Naive B cell (primary cell): ENCODE measurements at regions not wholly inside any gene's neighbourhood (a gene's known extent, or its start where the extent isn't known, plus 50 kb on each side); places are given as distances from the start of the nearest gene placed in this dataset.

Experiments used
- ATAC-seq, 2 donors: fragments of 150-1000 bp; cut with Tn5 transposase; 2 replicates each; pipeline ENCODE4 v1.10.0; 2021; ENCODE audit warnings: low read depth in 2 of 2, mild to moderate bottlenecking in 2 of 2, moderate library complexity in 2 of 2
- DNase-seq: peaks from one replicate; pipeline ENCODE4 v3.0.0; 2022
- H3K27ac Mint-ChIP-seq, 6 donors: one replicate each; pipeline ENCODE4 v1.8.0; 2020 to 2022; ENCODE audit warnings: mild to moderate bottlenecking in 6 of 6, mixed read lengths in 6 of 6, moderate library complexity in 5 of 6, inconsistent platforms in 2 of 6
- H3K27me3 Mint-ChIP-seq, 3 donors: one replicate each; pipeline ENCODE4 v1.8.0; 2021 to 2022; ENCODE audit warnings: mixed read lengths in 3 of 3, mild to moderate bottlenecking in 1 of 3
- H3K36me3 Mint-ChIP-seq, 2 donors: one replicate each; pipeline ENCODE4 v1.8.0; 2020 to 2022; ENCODE audit warnings: mixed read lengths in 2 of 2, inconsistent platforms in 1 of 2, mild to moderate bottlenecking in 1 of 2
- H3K4me1 Mint-ChIP-seq, 3 donors: one replicate each; pipeline ENCODE4 v1.8.0; 2020 to 2022; ENCODE audit warnings: mixed read lengths in 3 of 3, inconsistent platforms in 1 of 3, mild to moderate bottlenecking in 1 of 3, moderate library complexity in 1 of 3
- H3K4me3 Mint-ChIP-seq, 8 donors: one replicate each; pipeline ENCODE4 v1.8.0; 2020 to 2022; ENCODE audit warnings: mild to moderate bottlenecking in 8 of 8, mixed read lengths in 8 of 8, moderate library complexity in 8 of 8, inconsistent platforms in 2 of 8
- H3K9me3 Mint-ChIP-seq, 7 donors: one replicate each; pipeline ENCODE4 v1.8.0; 2020 to 2022; ENCODE audit warnings: mixed read lengths in 7 of 7, mild to moderate bottlenecking in 5 of 7, inconsistent platforms in 2 of 7, moderate library complexity in 1 of 7

DNA sequence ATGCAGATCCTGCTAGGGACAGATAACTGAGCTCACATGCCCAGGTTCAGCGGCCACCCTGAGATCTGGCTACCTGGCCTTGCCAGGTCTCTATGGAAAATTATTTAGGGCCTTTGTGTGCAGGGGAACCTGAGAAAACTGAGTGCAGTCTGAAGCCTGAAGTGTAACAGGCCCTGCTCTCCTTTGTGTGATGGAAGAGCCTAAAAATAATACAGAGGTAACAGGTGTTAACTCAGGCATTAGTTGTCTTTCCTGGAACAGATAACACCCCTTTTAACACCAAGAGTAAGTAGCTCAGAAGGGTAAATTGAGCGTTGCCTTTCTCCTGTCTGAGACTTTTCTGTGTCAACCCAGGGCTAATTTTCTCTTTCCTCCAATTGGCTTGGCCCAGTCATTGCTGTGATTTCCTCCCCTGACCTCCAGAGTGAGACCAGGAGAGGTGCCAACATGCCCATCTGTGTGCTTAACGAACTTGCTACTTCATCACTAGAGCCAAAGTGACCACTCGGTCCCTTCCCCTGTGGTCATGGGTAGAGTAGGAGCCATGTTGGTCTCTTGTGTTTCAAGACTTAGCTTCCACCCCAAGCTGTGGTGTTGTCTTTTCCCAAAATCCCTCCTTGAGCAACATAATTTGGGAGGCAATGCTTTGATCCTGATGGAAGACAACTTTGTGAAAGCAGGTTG is 304.4 kb upstream of the JAG1 start:
- Mint-ChIP-seq H3K36me3 (no peaks in the 10 kb centered on the region), H3K4me1 (no peaks in the 10 kb centered on the region), H3K9me3 (peaks cover 0 to 6% (median 4%) of the 10 kb centered on the region in 7 donors), H3K4me3 (no peak overlapping the region), H3K27ac (no peak overlapping the region), H3K27me3 (no peaks in the 10 kb centered on the region)
- no peak for DNase-seq
- no peak for ATAC-seq

GRCh38 chr20:10978713-10979112 is 304.9 kb upstream of the JAG1 start:
- no peak for DNase-seq
- Mint-ChIP-seq H3K27me3 (no peaks in the 10 kb centered on the region), H3K36me3 (no peaks in the 10 kb centered on the region), H3K4me3 (peak overlapping the region in 1 of 8 donors; percentile 22), H3K9me3 (peaks cover 0 to 6% (median 4%) of the 10 kb centered on the region in 7 donors), H3K4me1 (no peaks in the 10 kb centered on the region), H3K27ac (peak overlapping the region in 1 of 6 donors; percentile 19)
- ATAC-seq, result no peak

GRCh38 chr20:10982692-10983091 is 308.9 kb upstream of the JAG1 start:
- Mint-ChIP-seq H3K27ac (no peak overlapping the region), H3K9me3 (peaks cover 0 to 4% (median 0%) of the 10 kb centered on the region in 7 donors), H3K4me3 (no peak overlapping the region), H3K4me1 (no peaks in the 10 kb centered on the region), H3K36me3 (no peaks in the 10 kb centered on the region), H3K27me3 (no peaks in the 10 kb centered on the region)
- DNase-seq (no peak), ATAC-seq (no peak)

- Mint-ChIP-seq H3K9me3 (peaks cover 0 to 4% (median 1%) of the 10 kb centered on the region in 7 donors), H3K4me3 (no peak overlapping the region), H3K4me1 (no peaks in the 10 kb centered on the region), H3K27ac (no peak overlapping the region), H3K27me3 (no peaks in the 10 kb centered on the region), H3K36me3 (no peaks in the 10 kb centered on the region)
- ATAC-seq (no peak), DNase-seq (no peak)
Measured at GRCh38 chr20:10984294-10984693, 310.5 kb upstream of the JAG1 start.

DNA sequence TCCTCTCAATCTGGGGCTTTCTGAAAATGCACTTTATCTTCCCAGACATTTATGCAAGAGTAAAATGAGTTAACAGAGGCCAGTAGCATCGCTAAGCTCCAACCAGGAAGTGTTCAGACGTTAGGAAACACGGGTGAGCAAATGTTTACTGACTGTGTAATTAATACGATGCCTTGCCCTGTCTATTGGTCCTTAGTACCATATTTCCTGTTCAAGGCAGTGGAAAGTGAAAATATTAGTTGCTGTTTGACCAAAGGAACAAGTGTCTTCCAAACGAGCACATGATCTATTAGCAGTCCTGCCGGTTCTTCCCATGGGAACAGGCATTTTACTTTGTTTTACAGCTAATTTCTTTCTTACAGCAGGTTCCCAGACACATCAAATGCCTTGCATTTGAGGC is 311.1 kb upstream of the JAG1 start:
- Mint-ChIP-seq H3K27me3 (no peaks in the 10 kb centered on the region), H3K4me3 (no peak overlapping the region), H3K9me3 (peaks cover 0 to 4% (median 2%) of the 10 kb centered on the region in 7 donors), H3K4me1 (no peaks in the 10 kb centered on the region), H3K36me3 (no peaks in the 10 kb centered on the region), H3K27ac (no peak overlapping the region)
- DNase-seq (no peak), ATAC-seq (no peak)

DNA sequence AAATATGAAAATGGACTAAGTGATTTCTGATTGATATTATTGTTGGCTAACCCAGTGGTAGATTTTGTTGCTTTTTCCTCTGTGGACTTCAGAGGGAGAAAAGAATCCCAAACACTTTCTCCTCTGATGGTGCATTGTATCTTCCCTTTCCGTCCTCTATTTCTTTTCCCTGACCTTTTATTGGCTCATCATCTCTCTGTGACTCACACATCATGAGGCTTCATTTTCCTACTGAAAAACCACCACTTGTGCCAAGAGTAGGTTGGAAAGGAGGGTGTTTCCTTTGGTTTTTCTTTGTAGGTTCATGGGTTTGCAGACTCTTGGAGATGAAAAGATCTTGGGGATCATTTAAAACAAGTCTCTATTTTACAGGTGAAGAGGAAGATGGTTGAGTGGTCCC is 311.7 kb upstream of the JAG1 start:
- H3K9me3 Mint-ChIP-seq, result peaks cover 0 to 4% (median 2%) of the 10 kb centered on the region in 7 donors
- H3K36me3 Mint-ChIP-seq, result no peaks in the 10 kb centered on the region
- ATAC-seq, result no peak
- DNase-seq, result no peak
- no peak overlapping the region for H3K4me3 Mint-ChIP-seq
- H3K27me3 Mint-ChIP-seq, result no peaks in the 10 kb centered on the region
- no peaks in the 10 kb centered on the region for H3K4me1 Mint-ChIP-seq
- H3K27ac Mint-ChIP-seq, result no peak overlapping the region

DNA sequence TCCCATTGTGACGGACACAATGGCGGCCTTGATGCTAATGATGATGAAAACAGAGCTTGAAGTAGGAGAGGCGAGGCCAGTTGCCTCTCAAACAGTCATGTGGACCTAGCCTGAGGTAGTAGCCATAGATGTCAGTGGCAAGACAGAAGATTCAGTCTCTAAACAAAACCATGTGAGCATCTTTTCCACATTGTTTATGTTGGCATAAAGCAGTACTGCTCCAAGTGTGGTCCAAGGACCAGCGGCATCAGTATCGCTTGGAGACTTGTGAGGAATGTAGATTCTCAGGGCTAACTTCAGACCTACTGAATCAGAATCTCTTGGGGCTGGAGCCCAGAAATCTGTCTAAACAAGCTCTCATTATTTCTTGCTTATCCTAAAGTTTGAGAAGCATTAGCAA is 312.8 kb upstream of the JAG1 start:
- no peak overlapping the region for H3K4me3 Mint-ChIP-seq
- ATAC-seq, result no peak

DNA sequence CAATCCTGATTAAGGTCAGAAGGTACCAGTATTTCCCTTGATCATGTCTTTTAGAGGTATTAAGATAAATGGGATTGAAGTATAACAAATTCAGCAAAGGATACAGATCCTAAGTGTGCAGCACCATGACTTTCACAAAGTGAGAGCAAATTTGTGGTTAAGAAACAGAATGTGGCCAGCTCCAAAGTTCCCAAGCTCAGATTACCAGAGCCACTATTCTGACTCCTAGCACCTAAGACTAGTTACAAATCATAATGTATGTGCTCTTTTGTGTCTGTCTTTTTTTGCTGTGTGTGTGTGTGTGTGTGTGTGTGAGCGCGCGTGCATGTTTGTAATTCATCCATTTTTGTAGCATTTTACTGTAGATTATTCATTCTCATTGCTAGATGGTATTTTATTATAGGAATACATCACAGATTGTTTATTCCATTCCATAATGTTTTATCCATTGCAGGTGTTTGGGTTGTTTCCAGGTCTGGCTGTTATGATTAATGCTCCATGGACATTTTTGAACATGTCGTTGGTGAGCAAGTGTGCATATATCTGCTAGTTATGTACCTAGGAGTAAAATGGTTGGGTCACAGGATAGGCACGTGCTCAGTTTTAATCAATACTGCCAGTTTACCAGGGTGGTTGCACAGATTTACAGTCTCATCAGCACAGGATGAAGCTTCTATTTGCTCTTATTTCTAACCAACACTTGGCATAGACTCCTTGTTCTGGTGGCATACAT is 314.0 kb upstream of the JAG1 start:
- Mint-ChIP-seq H3K27ac (no peak overlapping the region), H3K9me3 (peaks cover 0 to 4% (median 3%) of the 10 kb centered on the region in 7 donors), H3K4me3 (no peak overlapping the region), H3K27me3 (no peaks in the 10 kb centered on the region), H3K36me3 (no peaks in the 10 kb centered on the region), H3K4me1 (no peaks in the 10 kb centered on the region)
- no peak for ATAC-seq
- DNase-seq, result no peak

More for the DNA sequence above, 312.8 kb upstream of the JAG1 start:
- no peaks in the 10 kb centered on the region for H3K4me1 Mint-ChIP-seq
- H3K36me3 Mint-ChIP-seq, result no peaks in the 10 kb centered on the region
- no peak overlapping the region for H3K27ac Mint-ChIP-seq
- peaks cover 0 to 4% (median 2%) of the 10 kb centered on the region in 7 donors for H3K9me3 Mint-ChIP-seq
- no peak for DNase-seq
- H3K27me3 Mint-ChIP-seq, result no peaks in the 10 kb centered on the region

DNA sequence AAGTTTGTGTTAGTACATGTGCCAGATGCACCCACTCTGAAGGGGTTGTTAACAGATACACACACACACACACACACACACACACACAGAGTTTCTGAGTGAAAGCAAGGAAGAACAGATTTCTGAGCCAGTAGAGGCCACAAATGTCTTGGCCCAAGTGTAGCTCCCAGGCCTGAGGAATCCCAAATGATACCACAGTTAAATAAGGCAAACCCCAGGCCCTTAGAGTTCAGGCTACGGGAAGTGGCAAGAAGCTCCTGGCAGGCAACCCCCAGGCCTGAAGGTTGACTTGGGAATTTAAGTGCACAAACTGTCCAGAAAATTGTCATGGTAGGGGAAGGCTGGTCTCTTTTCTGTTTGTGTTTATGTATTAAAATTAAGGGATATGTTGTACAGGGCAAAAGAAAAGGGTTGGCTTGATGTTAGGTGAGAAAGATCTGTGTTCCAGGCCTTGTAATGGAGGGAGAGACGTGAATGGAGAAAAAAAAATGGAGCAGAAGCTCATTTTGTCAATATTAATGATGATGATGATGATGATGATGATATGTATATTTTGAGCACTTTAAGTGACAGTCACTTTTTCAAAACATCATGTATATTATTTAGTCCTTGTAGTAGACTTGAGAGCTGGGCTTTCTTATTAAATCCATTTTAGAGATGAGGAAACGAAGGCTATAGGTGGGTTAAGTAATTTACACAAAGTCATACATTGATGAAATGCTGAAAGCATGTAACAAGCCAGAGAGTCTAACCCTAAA is 317.0 kb upstream of the JAG1 start:
- no peak for ATAC-seq
- no peak overlapping the region for H3K27ac Mint-ChIP-seq
- H3K9me3 Mint-ChIP-seq, result peaks cover 0 to 8% (median 4%) of the 10 kb centered on the region in 7 donors

DNA sequence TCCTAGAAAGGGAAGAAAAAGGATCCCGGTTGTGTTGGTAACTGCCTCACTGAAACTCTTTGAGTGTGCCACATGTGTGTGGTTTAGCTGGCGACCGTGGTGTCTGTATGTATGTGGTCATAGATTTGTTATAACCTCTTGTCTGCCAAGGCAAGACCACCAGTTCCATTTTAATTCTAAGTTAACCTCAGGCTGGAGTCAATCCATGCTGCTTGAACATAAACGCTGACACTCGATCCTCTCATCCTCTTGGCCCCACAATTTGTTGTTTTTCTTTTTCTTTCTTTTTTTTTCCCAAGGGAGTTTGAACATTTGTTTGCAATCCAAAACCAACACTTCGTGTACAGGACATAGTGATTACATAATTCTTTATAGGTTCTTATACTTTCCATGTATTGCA is 318.9 kb upstream of the JAG1 start:
- peaks cover 0 to 8% (median 4%) of the 10 kb centered on the region in 7 donors for H3K9me3 Mint-ChIP-seq
- no peak overlapping the region for H3K27ac Mint-ChIP-seq
- H3K4me3 Mint-ChIP-seq, result no peak overlapping the region
- DNase-seq (no peak), ATAC-seq (no peak)
- H3K27me3 Mint-ChIP-seq, result no peaks in the 10 kb centered on the region
- no peaks in the 10 kb centered on the region for H3K4me1 Mint-ChIP-seq
- H3K36me3 Mint-ChIP-seq, result no peaks in the 10 kb centered on the region

More for the DNA sequence above, 317.0 kb upstream of the JAG1 start:
- Mint-ChIP-seq H3K4me3 (no peak overlapping the region), H3K36me3 (no peaks in the 10 kb centered on the region), H3K27me3 (no peaks in the 10 kb centered on the region), H3K4me1 (no peaks in the 10 kb centered on the region)
- no peak for DNase-seq

DNA sequence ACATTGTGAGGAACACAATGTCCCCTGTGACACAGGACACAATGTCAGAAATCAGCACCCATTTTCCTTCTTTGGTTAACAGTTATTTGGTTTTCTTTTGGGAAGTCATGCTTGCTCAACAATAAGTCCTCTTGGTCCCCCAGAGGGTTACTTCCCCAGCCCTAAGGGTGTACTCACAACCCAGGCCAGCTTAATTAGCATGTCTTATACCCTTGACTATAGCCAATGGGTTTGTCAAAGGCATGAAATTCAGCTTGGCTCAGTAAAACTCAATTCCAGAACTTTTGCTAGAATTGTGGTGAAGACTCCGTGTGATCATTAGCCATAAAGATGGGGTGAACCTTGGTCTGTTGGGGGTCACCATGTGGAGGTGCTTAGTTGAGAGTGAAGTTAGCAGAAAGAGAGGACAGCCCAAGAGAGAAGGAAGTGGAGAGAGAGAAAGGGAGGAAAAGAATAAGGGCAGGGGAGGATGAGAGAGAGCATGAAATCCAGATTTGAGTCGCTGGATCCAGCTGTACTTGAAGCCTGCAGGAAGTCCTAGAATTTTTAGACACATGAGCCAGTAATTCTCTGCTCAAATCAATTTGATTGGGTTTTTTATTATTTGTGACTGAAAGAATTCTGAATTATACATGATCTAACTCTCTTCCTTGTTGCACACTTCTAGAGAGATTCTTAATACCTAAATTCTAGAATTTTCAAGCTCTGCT is 321.3 kb upstream of the JAG1 start:
- H3K27ac Mint-ChIP-seq, result peak overlapping the region in 2 of 6 donors; percentile 33 to 63
- peaks cover 0 to 8% (median 3%) of the 10 kb centered on the region in 7 donors for H3K9me3 Mint-ChIP-seq
- DNase-seq, result no peak
- no peaks in the 10 kb centered on the region for H3K36me3 Mint-ChIP-seq
- no peak for ATAC-seq
- H3K4me3 Mint-ChIP-seq, result no peak overlapping the region
- H3K27me3 Mint-ChIP-seq, result no peaks in the 10 kb centered on the region
- no peaks in the 10 kb centered on the region for H3K4me1 Mint-ChIP-seq

GRCh38 chr20:10998476-10998875 is 324.7 kb upstream of the JAG1 start:
- ATAC-seq, result no peak

GRCh38 chr20:11000416-11000815 is 326.6 kb upstream of the JAG1 start:
- Mint-ChIP-seq H3K27ac (no peak overlapping the region), H3K9me3 (peaks cover 0 to 9% (median 0%) of the 10 kb centered on the region in 7 donors), H3K4me3 (no peak overlapping the region), H3K36me3 (no peaks in the 10 kb centered on the region), H3K4me1 (no peaks in the 10 kb centered on the region), H3K27me3 (no peaks in the 10 kb centered on the region)
- ATAC-seq (no peak), DNase-seq (no peak)

More at GRCh38 chr20:10998476-10998875, 324.7 kb upstream of the JAG1 start:
- Mint-ChIP-seq H3K4me3 (no peak overlapping the region), H3K27me3 (no peaks in the 10 kb centered on the region), H3K9me3 (peaks cover 0 to 5% (median 3%) of the 10 kb centered on the region in 7 donors), H3K4me1 (no peaks in the 10 kb centered on the region), H3K27ac (no peak overlapping the region), H3K36me3 (no peaks in the 10 kb centered on the region)
- DNase-seq, result no peak
